MM.1S (cell line): ENCODE measurements at regions not wholly inside any gene's neighbourhood (a gene's known extent, or its start where the extent isn't known, plus 50 kb on each side); places are given as distances from the start of the nearest gene placed in this dataset.

Experiments used
- EZH2 ChIP-seq: fragments of 300-600 bp; sonication (generic); optimal IDR thresholded peaks from 2 replicates; pipeline ENCODE3; 2017; ENCODE audit warnings: low read depth, mild to moderate bottlenecking, antibody characterized with exemption, low read length, mixed read lengths
- EZH2phosphoT487 ChIP-seq: fragments of 300-600 bp; sonication (generic); IDR thresholded peaks from 2 replicates; pipeline ENCODE4 v1.6.1; 2018; ENCODE audit warnings: antibody characterized with exemption, low read length
- TF ChIP-seq, protein P1 (sequence below): fragments of 300-600 bp; sonication (generic); IDR thresholded peaks from 2 replicates; pipeline ENCODE4 v1.5.1; 2016; ENCODE audit warnings: antibody characterized with exemption, low read length, mixed read lengths

DNA sequence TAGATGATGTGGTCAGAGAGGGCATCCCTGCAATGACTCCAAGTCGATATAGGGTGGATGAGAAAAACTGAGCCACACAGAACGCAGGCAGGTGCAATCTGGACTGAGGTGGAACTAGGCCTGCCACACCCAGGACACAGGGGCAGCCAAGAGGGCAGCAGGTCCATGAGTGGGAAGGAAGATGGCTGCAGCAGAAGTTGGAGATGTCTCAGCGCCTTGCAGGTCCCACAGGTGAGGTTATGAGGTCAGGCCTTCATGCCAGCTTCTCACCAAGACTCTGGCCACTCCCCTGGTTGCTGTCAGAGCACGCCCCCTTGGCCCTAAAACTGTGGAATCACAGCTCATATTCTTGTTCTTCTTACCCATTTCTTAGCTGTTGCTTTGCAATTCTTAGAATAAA lies 147.7 kb upstream of the VSTM2B start:
- TF ChIP-seq, protein P1, sequence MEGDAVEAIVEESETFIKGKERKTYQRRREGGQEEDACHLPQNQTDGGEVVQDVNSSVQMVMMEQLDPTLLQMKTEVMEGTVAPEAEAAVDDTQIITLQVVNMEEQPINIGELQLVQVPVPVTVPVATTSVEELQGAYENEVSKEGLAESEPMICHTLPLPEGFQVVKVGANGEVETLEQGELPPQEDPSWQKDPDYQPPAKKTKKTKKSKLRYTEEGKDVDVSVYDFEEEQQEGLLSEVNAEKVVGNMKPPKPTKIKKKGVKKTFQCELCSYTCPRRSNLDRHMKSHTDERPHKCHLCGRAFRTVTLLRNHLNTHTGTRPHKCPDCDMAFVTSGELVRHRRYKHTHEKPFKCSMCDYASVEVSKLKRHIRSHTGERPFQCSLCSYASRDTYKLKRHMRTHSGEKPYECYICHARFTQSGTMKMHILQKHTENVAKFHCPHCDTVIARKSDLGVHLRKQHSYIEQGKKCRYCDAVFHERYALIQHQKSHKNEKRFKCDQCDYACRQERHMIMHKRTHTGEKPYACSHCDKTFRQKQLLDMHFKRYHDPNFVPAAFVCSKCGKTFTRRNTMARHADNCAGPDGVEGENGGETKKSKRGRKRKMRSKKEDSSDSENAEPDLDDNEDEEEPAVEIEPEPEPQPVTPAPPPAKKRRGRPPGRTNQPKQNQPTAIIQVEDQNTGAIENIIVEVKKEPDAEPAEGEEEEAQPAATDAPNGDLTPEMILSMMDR = no peak
- TF ChIP-seq EZH2phosphoT487 = no peak
- no peak for TF ChIP-seq EZH2
